ENCODE measurements at regions not wholly inside any gene's neighbourhood (a gene's known extent, or its start where the extent isn't known, plus 50 kb on each side); places are given as distances from the start of the nearest gene placed in this dataset.

- 63 to 65% methylated on average over 4 of the region's 4 CpGs for WGBS, 2 donors
- TF ChIP-seq EP300 (IDR thresholded peaks at IDR 0.05), result no peak
- Histone ChIP-seq H3K36me3 (no peaks in the 10 kb centered on the region), H3K4me1 (no peaks in the 10 kb centered on the region), H3K4me3 (no peak overlapping the region), H3K27ac (no peak overlapping the region), H3K27me3 (no peaks in the 10 kb centered on the region), H3K9me3 (no peaks in the 10 kb centered on the region)
- DNase-seq (ENCODE audit: low spot score in 2 of 2), result no peak
Observed at GRCh38 chr2:12504443-12504842, 212.3 kb upstream of the TRIB2 start.

GRCh38 chr2:12506846-12507245, 209.9 kb upstream of the TRIB2 start:
- H3K36me3 ChIP-seq, result no peaks in the 10 kb centered on the region
- no peaks in the 10 kb centered on the region for H3K4me1 ChIP-seq
- DNase-seq (ENCODE audit: low spot score in 2 of 2), result no peak
- WGBS, 2 donors, result 83 to 90% methylated on average over 2 of the region's 2 CpGs
- TF ChIP-seq EP300 (IDR thresholded peaks at IDR 0.05) (no peak), POLR2A (IDR thresholded peaks at IDR 0.05) (no peak), CTCF (IDR thresholded peaks at IDR 0.05) (no peak)
- no peak overlapping the region for H3K4me3 ChIP-seq
- no peaks in the 10 kb centered on the region for H3K9me3 ChIP-seq
- no peaks in the 10 kb centered on the region for H3K27me3 ChIP-seq
- H3K27ac ChIP-seq, result no peak overlapping the region

- no peak for TF ChIP-seq CTCF (IDR thresholded peaks at IDR 0.05)
- no peak for TF ChIP-seq EP300 (IDR thresholded peaks at IDR 0.05)
- TF ChIP-seq POLR2A (IDR thresholded peaks at IDR 0.05), result no peak
- no peaks in the 10 kb centered on the region for H3K27me3 ChIP-seq
- H3K27ac ChIP-seq, result no peak overlapping the region
- H3K4me1 ChIP-seq, result no peaks in the 10 kb centered on the region
- no peak for DNase-seq (ENCODE audit: low spot score in 2 of 2)
- 78 to 84% methylated on average over 7 of the region's 7 CpGs for WGBS, 2 donors
- no peak overlapping the region for H3K4me3 ChIP-seq
- H3K9me3 ChIP-seq, result no peaks in the 10 kb centered on the region
- H3K36me3 ChIP-seq, result no peaks in the 10 kb centered on the region
Observed at GRCh38 chr2:12507295-12507694, 209.4 kb upstream of the TRIB2 start.

- DNase-seq (ENCODE audit: low spot score in 2 of 2), result no peak
- TF ChIP-seq EP300 (IDR thresholded peaks at IDR 0.05), result no peak
- TF ChIP-seq POLR2A (IDR thresholded peaks at IDR 0.05), result no peak
- no peak for TF ChIP-seq CTCF (IDR thresholded peaks at IDR 0.05)
- H3K36me3 ChIP-seq, result no peaks in the 10 kb centered on the region
- no peak overlapping the region for H3K4me3 ChIP-seq
- H3K27me3 ChIP-seq, result no peaks in the 10 kb centered on the region
- no peak overlapping the region for H3K27ac ChIP-seq
- no peaks in the 10 kb centered on the region for H3K4me1 ChIP-seq
- no peaks in the 10 kb centered on the region for H3K9me3 ChIP-seq
Observed at GRCh38 chr2:12510070-12510469, 206.7 kb upstream of the TRIB2 start.

- H3K4me1 ChIP-seq, result no peaks in the 10 kb centered on the region
- no peak overlapping the region for H3K27ac ChIP-seq
- TF ChIP-seq POLR2A (IDR thresholded peaks at IDR 0.05), result no peak
- TF ChIP-seq EP300 (IDR thresholded peaks at IDR 0.05), result no peak
- no peak for TF ChIP-seq CTCF (IDR thresholded peaks at IDR 0.05)
- H3K36me3 ChIP-seq, result no peaks in the 10 kb centered on the region
- H3K27me3 ChIP-seq, result no peaks in the 10 kb centered on the region
- no peaks in the 10 kb centered on the region for H3K9me3 ChIP-seq
- whole genome bisulfite sequencing, 2 donors, result 68 to 87% methylated on average over 1 of the region's 1 CpG
- no peak overlapping the region for H3K4me3 ChIP-seq
- no peak for DNase-seq (ENCODE audit: low spot score in 2 of 2)
Observed at GRCh38 chr2:12513339-12513738, 203.4 kb upstream of the TRIB2 start.

- no peak overlapping the region for H3K4me3 ChIP-seq
- WGBS, 2 donors, result 85 to 86% methylated on average over 3 of the region's 3 CpGs
Observed at GRCh38 chr2:12514168-12514567, 202.6 kb upstream of the TRIB2 start.

More at GRCh38 chr2:12514168-12514567, 202.6 kb upstream of the TRIB2 start:
- Histone ChIP-seq H3K36me3 (no peaks in the 10 kb centered on the region), H3K9me3 (no peaks in the 10 kb centered on the region), H3K27ac (no peak overlapping the region), H3K4me1 (no peaks in the 10 kb centered on the region), H3K27me3 (no peaks in the 10 kb centered on the region)
- TF ChIP-seq POLR2A (IDR thresholded peaks at IDR 0.05) (no peak), EP300 (IDR thresholded peaks at IDR 0.05) (no peak), CTCF (IDR thresholded peaks at IDR 0.05) (no peak)
- no peak for DNase-seq (ENCODE audit: low spot score in 2 of 2)

Measured in tibial nerve (tissue), 4 donors.